ENCODE measurements at regions not wholly inside any gene's neighbourhood (a gene's known extent, or its start where the extent isn't known, plus 50 kb on each side); places are given as distances from the start of the nearest gene placed in this dataset.
A peak's percentile ranks its signal among the peaks of the same experiment; 100 is the strongest.
"Not testable (repeated sequence)": the region's sequence is repeated elsewhere in the genome, so short reads cannot be mapped to it uniquely, and the experiment has no call there.

GRCh38 chr4:174005422-174005821, 278.0 kb downstream of the FBXO8 start:
- DNase-seq, result no peak

- no peak for DNase-seq
These were observed 284.9 kb downstream of the FBXO8 start for GRCh38 chr4:173998471-173999144.

GRCh38 chr4:173995779-173996178, 287.7 kb downstream of the FBXO8 start:
- DNase-seq, result not testable (repeated sequence)

GRCh38 chr4:173991814-173992213, 291.7 kb downstream of the FBXO8 start:
- DNase-seq, result no peak

GRCh38 chr4:173991316-173991715, 292.2 kb downstream of the FBXO8 start:
- no peak for DNase-seq

- DNase-seq, result no peak
These were observed 292.6 kb downstream of the FBXO8 start for GRCh38 chr4:173990869-173991210.

GRCh38 chr4:173990126-173990868, 293.2 kb downstream of the FBXO8 start:
- no peak for DNase-seq

GRCh38 chr4:173963523-173963922, 319.9 kb downstream of the FBXO8 start:
- not testable (repeated sequence) for DNase-seq

GRCh38 chr4:173960398-173960797, 323.1 kb downstream of the FBXO8 start:
- DNase-seq, result no peak

- DNase-seq, result no peak
These were observed 325.0 kb downstream of the FBXO8 start for GRCh38 chr4:173958445-173958844.

GRCh38 chr4:173943547-173943946, 339.9 kb downstream of the FBXO8 start:
- no peak for DNase-seq

- no peak for DNase-seq
These were observed 343.3 kb downstream of the FBXO8 start for GRCh38 chr4:173940146-173940545.

GRCh38 chr4:173937631-173938270, 345.7 kb downstream of the FBXO8 start:
- DNase-seq, result no peak

GRCh38 chr4:173936861-173937260, 346.6 kb downstream of the FBXO8 start:
- no peak for DNase-seq

- DNase-seq, result no peak
These were observed 347.7 kb downstream of the FBXO8 start for GRCh38 chr4:173935622-173936405.

- no peak for DNase-seq
These were observed 348.4 kb downstream of the FBXO8 start for GRCh38 chr4:173934933-173935620.

- DNase-seq, result no peak
These were observed 349.3 kb downstream of the FBXO8 start for GRCh38 chr4:173934201-173934600.

- DNase-seq, result no peak
These were observed 350.8 kb downstream of the FBXO8 start for GRCh38 chr4:173932701-173933100.

GRCh38 chr4:173930329-173930967, 353.0 kb downstream of the FBXO8 start:
- no peak for DNase-seq

GRCh38 chr4:173929921-173930320, 353.5 kb downstream of the FBXO8 start:
- no peak for DNase-seq

GRCh38 chr4:173924561-173924960, 358.9 kb downstream of the FBXO8 start:
- DNase-seq, result peak; percentile 6

GRCh38 chr4:173919861-173920260, 363.6 kb downstream of the FBXO8 start:
- no peak for DNase-seq
